GM12865 (cell line): ENCODE measurements at regions not wholly inside any gene's neighbourhood (a gene's known extent, or its start where the extent isn't known, plus 50 kb on each side); places are given as distances from the start of the nearest gene placed in this dataset.

Source experiments
- DNase-seq: peaks from one replicate; pipeline ENCODE4 v3.0.0; 2010; ENCODE audit warnings: low read depth
- H3K4me3 ChIP-seq: 2 replicates; pipeline ENCODE4 v1.5.1; 2011; ENCODE audit warnings: mild to moderate bottlenecking, low read depth, low read length, control low read depth
- TF ChIP-seq, protein P1 (sequence below): IDR thresholded peaks from 2 replicates; pipeline ENCODE4 v1.5.1; 2011; ENCODE audit warnings: low read length, control low read depth, low read depth, inconsistent platforms; ENCODE audit not compliant: insufficient read depth; ENCODE audit errors: missing control alignments

DNA sequence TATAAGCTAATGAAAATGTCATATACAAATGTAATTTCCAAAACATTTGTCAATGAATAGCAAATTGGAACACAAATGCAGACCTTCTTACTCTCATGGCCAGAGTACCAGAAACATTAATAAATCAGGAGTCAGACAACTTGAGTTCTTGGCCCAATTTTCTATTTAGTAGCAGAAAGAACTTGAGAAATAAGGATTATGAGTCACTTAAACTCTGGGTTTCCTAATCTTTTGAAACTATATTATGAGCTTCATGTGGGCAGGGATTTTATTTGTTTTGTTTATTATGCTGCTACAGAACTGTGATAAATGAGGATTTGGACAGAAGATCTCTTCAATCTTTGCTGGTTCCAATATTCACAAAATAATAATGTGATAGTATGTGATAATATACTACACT, 686.7 kb downstream of the NR4A2 start:
- no peak for DNase-seq
- TF ChIP-seq, protein P1, sequence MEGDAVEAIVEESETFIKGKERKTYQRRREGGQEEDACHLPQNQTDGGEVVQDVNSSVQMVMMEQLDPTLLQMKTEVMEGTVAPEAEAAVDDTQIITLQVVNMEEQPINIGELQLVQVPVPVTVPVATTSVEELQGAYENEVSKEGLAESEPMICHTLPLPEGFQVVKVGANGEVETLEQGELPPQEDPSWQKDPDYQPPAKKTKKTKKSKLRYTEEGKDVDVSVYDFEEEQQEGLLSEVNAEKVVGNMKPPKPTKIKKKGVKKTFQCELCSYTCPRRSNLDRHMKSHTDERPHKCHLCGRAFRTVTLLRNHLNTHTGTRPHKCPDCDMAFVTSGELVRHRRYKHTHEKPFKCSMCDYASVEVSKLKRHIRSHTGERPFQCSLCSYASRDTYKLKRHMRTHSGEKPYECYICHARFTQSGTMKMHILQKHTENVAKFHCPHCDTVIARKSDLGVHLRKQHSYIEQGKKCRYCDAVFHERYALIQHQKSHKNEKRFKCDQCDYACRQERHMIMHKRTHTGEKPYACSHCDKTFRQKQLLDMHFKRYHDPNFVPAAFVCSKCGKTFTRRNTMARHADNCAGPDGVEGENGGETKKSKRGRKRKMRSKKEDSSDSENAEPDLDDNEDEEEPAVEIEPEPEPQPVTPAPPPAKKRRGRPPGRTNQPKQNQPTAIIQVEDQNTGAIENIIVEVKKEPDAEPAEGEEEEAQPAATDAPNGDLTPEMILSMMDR, result no peak

DNA sequence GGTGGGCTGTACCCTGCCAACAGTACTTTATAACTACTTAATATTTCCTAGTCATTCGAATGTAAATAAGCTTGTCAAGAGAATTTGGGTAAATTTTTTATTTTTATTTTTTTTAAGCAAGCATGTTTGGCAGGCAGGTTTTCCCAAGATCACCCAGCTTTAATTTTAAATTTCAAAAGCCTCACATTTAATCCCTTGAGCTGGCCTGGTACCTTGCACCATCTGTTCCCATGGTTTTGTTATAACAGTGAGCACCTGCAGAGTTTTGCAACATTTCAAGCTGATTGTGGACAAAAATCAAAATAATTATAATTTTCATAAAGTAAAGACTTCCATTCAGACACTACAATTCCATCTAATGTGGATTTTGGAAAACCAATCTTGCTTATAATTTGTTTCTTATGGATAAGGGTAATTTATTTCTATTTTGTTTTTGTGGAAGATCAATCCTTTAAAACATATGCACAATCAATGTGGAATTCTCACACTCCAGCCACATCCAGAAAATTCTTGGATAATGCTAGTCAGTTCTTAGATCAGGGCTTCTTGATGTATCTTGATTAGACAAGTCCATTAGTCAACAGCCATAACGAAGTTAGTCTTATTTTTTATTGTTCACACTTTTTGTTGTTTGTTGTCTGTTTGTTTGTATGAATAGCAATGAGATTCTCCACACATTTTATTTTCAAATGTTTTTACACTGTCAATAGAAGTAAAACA, 689.3 kb downstream of the NR4A2 start:
- H3K4me3 ChIP-seq, result no peak overlapping the region
- DNase-seq, result no peak
- TF ChIP-seq, protein P1, result no peak

More for the DNA sequence above, 686.7 kb downstream of the NR4A2 start:
- H3K4me3 ChIP-seq, result no peak overlapping the region

DNA sequence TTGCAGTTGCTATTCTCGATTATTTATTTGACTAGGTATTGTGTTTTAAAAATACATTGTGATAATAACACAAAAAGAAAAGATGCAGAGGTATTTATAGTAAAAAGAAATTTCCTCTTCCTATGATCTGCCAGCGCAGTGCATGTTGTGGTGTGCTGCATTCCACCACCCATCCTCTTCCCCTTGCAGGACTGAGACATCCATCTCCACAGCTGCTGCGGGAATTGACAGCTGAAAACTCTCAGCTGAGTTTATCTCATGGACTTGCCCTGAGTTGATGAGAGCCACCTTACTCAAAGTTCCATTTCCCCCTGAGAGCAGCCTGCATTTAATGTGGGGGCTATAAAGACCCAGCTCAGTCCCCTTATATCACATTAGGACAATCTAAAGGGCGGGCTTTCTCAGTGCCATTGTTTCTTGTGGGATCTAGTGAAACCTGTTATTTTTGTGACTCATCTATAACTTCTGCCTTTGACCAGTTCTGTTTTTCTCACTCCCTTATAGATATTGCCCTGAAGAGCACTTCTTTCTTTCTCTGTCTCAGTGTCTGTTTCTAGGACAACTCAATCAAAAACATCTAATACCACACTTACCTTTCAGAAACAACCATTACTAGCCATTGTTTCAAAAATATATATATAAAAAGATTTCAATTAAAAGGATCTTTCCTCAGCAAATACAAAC, 698.5 kb downstream of the NR4A2 start:
- no peak overlapping the region for H3K4me3 ChIP-seq
- TF ChIP-seq, protein P1, result no peak
- peak; percentile 61 for DNase-seq

DNA sequence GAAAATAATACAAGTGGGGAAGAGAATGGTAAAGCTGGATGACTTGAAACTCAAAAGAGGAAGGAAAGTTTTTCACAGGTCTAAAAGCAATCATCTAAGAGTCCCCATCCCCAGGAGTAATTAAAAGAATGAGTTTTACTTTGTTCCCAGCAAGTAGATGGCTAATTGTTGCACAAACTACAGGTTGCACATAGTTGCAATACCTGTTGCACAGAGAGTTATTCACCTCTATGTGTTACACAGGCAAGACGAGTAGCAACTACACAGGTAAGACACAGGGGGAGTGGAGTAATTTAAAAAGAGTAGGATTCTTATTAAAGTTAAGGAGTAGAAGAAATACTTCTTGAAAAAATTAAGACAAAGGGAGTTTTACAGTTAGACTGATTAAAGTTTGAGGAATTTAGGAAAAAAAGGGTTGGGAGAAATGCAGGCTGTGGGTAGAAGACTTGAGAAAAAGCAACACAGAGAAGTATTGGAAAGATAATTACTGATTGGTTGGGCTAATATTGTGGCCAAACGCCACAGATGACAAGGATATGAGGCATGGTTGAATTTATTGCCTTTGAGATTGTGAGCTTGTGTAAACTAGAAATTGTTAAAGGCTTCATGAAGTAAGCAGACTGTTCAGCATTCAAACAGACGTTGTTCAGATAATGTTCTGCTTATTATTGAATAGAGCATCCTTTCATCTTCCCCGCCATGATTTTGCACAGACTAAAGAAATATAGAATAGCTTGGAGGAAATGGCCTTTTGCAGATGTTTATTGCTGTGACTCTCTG, 699.3 kb downstream of the NR4A2 start:
- no peak for DNase-seq
- TF ChIP-seq, protein P1, result no peak
- no peak overlapping the region for H3K4me3 ChIP-seq

DNA sequence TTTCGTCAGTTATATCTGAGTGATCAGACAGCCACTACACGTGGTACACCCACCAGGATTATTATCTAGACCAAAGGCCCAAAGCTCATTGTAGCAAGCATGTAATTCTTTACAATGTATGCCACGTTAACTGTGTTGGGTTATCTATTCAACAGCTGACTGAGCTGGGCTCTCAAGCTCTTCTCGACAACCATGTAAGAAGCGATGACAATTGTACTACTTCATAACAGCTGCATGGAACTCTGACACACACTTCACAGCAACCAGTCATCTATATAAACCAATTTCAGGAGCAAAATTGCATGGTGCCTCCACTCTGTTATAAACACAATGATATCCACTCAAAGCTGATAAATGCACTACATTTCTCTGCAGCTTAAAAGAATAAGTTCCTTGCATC, 701.8 kb downstream of the NR4A2 start:
- TF ChIP-seq, protein P1, result no peak
- no peak overlapping the region for H3K4me3 ChIP-seq
- DNase-seq, result no peak

DNA sequence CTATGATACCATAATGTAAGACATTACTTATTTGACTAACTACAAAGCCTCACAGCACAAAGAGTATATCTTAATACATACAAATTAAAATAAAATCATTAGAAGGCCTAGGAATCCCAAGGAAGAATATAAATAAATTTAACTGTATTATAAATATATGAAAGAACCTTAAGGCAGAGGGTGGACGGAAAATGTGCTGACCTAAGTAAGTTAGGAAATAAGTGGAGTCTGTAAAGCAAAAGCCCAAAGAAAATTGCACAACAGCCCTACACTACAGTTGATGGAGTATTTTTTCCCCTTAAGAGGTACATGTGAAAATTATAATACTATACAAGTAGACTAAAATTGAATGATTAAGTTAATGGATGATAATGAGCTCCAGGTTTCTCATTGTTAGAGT, 710.1 kb downstream of the NR4A2 start:
- H3K4me3 ChIP-seq, result no peak overlapping the region
- no peak for DNase-seq
- TF ChIP-seq, protein P1, result no peak
